SKM-1 treated with dmso at 0.1 percent for 144 hours (cell line): ENCODE measurements at regions not wholly inside any gene's neighbourhood (a gene's known extent, or its start where the extent isn't known, plus 50 kb on each side); places are given as distances from the start of the nearest gene placed in this dataset.
"Not testable (repeated sequence)": the region's sequence is repeated elsewhere in the genome, so short reads cannot be mapped to it uniquely, and the experiment has no call there.

ENCODE experiments used
- DNase-seq: peaks from one replicate; lab custom pipeline; 2025; ENCODE audit not compliant: unreplicated experiment; lab: John Stamatoyannopoulos, UW

DNA sequence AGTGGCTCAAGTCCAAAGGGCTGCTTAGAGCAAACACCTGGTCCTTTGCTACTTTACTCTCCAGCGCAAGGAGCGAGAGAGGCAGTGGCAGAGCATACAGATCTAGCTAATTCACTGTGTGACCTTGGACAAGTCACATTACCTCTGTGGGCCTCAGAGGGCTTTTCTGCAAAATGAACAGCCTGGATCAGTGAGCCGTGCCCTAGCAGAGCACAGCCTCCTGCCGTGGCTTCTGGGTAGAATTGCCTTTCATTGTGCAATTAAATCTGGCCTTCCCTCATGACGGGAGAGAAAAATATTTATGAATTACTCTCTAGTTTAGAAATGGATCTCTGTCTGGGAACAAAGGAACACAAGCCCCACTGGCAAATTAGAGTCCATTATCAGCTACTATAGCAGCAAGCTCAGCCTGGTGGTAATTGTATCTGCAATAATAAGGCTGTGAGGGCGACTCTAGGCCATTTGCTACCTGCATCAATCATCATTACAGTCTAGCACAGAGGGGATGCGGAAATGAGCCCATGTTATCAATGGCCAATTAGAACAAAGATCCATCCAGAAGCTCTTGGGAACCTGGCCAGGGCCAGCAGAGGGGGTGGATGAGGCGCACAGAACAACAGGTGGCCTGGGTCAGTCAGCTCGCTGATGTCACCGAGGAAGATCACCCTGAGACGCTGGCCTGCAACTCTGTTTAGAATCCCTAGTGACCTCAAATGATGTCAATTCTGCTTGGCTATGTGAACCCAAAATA is 114.2 kb upstream of the LY86 start:
- DNase-seq, result no peak

DNA sequence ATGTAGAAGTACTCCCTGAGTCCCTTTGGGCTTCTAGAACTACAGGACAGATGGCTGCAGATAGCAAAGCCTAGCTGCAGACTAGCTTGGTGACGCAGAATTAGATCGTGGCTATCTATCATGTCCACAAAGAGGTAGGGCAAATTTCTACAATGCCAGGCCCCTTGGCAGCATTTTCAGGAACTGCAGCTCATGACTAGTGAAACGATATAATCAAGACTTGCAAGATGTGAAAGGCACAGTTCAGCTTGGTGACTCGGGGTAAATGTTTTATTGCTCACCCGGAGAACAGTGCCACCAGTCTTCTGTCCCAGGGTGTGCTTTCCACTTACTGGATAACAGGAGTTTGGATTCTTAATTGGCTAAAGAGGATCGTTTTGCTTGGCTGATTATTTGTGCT is 108.7 kb upstream of the LY86 start:
- no peak for DNase-seq

DNA sequence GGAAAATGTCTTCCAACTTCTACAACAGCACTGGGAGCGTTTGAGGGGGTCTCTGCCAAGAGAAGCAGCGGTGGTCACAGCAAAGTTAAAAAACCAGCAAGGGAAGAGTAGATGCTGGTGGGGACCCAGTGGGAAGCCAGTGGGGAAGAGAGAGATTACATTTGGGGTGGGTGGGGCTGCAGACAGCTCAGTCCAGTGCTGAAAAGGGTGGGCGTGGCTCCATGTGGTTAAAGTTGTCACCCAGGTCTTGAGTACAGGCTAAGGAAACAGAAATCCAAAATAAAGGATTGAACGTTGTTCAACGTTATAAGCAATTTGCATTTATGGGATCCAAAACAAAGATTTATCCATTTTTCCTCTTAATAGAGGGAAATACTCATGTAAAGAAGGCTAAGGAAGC is 106.3 kb upstream of the LY86 start:
- DNase-seq, result no peak

DNA sequence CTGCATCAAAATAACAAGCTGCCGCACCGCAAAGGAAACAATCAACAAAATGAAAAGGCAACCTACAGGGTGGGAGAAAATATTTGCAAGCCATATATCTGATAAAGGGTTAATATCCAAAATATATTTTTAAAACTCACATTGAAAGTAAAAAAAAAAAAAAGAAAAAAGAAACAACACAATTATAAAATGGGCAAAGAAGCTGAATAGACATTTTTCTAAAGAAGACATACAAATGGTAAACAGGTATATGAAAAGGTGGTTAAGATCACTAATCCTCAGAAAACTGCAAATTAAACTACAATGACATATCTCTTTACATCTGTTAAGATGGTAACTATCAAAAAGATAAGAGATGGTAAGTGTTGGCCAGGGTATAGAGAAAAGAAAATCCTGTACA is 105.4 kb upstream of the LY86 start:
- DNase-seq, result no peak

DNA sequence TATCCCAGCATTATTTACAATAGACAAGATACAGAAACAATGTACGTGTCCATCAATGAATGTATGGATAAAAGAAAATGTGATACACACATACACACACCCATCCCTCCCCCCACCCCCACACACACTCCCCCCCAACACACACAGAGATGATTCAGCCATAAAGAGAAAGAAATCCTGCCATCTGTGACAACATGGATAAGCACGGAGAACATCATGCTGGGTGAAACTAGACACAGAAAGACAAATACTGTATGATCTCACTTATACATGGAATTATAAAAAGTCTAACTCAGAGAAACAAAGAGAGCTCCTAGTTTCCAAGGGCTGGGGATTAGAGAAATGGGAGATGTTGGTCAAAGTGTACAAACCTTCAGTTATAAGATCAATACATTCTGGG is 104.8 kb upstream of the LY86 start:
- no peak for DNase-seq

DNA sequence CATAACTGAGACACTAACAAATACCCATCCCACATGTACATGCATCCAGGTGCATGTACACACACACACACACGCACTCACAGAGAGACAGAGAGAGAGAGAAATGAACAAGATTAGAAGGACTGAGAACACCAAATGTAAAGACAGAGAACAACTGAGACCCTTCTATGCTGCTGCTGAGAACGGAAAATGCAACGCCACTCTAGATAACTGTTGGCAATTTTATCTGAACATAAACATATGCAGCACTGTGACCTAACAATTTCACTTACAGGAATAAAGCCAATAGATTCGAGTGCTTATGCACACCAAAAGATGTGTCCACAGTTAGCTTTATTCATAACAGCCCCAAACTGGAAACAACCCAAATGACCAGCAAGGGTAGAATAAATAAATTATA is 103.8 kb upstream of the LY86 start:
- DNase-seq, result no peak

DNA sequence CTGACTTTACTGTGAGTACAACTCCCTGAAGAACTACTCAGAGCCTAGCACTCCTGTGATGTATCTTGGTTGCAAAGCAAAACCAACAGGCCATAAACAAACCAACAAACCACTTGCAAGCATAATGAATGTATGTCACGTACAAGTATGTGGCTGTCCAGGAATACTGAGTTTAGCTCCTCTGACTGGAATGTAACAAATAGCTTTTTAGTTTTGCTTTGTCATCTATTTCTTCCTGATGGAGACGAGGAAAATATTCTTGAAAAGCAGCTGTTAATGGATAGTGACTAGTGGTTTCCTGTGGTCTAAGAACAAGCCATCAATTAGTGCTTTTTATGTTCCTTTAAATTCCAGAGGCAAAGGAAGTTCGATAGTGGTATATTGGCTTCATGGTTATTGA is 101.9 kb upstream of the LY86 start:
- DNase-seq, result no peak

DNA sequence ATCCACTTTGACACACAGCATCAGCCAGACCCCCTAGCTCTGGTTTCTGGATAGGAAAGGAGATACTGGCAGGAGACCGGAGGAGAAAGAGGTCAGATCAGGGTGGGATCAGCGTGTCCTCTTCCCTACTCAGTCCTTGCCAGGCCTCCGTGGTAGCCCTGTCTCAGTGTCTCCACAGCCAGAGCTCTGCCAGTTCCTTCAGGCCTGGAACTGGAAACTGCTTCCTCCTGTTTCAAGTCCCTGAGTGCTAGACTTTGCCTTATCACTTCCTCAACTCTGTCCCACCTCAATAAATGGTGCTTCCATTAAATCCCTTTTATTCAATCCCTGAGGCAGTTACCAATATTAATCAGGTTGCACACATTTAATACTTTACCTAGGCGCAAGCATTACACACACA is 96.8 kb upstream of the LY86 start:
- no peak for DNase-seq

DNA sequence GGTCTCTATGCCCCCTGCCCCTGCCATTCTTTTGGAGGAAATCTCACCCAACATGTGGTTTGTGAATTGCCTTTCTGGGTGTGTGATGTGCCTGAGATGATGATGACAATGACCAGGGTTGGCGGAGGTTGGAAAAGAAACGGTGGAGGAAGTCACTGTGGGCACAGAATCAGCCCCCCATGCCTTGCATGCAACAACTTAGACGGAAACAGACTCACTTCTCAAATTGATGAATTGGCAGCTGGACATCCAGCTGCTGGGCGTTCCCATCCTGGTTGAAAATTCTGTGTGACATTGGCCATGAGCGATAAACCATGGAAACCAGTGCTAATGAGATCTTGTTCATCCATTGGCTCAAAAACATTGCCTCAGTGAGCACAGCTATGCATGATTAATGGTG is 95.8 kb upstream of the LY86 start:
- DNase-seq, result no peak

DNA sequence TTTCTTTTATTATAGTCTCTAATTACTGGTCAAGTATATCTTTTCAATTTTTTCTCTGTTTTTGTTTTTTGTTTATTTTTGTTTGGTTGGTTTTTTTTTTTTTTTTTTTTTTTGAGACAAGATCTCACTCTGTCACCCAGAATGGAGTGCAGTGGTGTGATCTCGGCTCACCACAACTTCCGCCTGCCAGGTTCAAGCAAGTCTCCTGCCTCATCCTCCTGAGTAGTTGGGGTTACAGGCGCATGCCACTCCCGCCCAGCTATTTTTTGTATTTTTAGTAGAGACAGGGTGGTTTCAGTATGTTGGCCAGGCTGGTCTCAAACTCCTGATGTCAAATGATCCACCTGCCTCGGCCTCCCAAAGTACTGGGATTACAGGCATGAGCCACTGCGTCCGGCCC is 94.4 kb upstream of the LY86 start:
- not testable (repeated sequence) for DNase-seq

DNA sequence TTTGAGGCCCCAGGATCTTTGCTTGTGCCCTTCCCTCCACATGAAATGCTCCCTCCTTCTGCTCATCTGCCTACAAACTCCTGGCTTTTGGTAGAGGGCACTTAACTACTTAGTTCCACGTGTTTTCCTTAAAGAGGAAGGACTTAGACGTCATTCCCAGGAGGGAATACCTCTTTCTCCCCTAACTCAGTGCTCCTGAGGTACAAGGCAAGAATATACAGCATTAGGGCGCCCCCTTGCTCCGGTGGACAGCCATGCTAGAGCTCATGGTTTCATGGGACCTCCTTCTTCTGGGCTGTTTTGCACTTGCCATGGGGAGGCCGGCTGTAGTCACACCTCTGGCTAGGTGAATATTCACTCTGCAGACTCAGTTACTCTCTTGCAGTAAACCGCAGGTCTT is 93.8 kb upstream of the LY86 start:
- DNase-seq, result peak; percentile 38

DNA sequence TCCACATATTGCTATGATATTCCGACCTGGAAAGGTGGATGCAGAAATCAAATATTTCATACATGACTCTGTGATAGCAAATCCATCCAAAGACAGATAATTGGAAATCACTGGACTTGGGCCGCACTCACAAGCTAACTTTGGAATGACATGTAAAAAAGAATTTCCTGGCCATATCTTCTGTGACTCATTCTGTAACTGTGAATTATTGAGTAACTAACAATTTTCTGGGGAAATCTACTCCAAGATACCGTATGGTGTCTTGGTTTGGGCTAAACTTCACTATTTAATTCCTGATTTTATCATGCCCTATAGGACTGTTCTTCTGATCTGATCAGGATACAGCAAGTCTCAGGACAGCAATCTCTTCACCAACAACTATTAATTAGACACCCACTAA is 92.7 kb upstream of the LY86 start:
- DNase-seq, result no peak

DNA sequence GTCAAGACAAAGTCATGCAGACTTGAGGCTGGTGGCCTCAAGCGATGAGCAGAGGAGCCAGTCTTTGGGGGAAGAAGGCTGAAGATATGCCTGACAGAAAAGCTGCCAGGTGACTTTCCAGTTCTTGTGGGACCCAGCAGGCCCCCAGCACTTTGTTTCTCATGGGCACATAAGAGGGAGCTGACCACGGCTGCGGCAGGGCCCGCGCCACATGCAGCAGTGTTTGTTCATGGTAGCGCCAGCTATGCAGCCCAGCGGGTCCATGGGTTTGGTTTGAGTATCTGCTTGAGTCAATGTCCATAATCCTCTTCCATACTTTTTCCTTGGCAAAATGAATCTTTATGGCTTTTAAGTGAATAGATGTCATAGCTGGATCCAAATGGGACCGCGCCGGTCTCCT is 91.0 kb upstream of the LY86 start:
- DNase-seq, result no peak

DNA sequence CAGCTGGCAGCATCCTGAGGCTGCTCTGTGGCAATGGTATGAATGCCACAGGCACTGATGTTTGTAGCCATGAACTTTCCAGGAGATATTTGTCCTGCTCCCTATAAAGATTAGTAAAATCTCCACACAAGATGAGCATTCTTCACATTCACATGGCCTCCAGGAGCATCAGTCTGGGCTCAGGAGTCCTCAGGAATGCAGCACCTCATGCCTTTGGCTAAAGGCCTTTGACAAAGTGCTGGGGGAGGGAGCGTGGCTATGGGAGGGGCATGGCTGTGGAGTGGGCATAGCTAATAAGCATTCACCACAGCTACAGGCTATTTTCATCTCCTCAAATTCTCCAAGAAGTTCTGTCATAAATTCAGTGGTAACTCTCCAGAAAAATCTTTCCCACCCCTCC is 90.5 kb upstream of the LY86 start:
- DNase-seq, result no peak

DNA sequence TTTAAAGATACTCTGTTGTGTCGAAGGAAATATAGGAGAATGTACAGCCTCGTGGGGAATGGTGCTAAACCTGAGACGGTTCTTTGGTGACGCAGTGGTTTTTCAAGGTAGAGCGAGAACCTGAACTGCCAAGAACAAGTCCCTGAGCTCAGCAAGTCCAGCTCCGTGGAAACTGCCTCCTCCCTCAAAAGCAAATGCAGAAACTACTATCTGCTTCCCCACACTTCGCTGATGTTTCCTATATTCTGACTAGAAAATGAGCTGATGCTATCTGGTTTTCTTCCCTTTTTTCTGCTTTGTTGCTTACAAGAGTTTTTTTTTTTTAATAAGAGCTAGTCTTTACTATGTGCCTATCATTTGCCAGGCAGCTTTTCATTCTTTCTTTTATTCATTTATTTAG is 85.3 kb upstream of the LY86 start:
- DNase-seq, result no peak

DNA sequence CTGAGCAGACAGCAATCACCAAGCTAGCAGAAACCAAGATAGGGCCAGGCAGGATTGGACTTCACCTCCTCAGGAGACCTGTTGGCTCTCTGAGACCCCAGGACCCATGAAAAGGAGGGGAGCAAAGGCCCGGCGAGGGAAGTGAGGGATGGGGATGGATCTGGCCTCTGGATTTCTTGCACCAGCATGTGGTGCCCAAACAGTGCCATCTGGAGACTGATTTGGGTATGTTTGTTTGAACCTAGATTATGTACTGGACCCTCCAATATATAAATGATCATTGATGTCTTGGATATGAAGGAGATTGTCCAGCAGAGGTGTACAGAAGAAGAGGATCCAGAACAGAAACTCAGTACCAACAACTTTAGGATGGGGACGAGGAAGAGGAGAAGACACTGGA is 83.4 kb upstream of the LY86 start:
- DNase-seq, result no peak

DNA sequence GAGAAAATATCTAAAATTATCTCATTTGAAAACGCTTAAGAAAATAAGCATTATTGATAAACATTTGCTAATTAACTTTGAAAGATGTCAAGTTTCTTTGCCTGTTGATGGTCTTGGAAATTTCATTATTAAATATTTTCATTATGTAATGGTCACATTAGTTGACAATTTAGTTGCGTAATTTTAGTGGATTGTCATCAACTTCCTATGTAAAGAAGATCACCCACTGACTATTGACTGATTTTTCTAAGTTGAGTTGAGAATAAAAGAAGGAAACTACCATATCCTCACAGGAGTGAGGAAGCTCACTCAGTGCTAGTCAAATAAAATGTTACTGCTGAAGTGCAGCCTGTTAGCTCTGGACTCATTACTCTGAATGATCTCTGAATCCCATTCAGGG is 79.9 kb upstream of the LY86 start:
- no peak for DNase-seq

DNA sequence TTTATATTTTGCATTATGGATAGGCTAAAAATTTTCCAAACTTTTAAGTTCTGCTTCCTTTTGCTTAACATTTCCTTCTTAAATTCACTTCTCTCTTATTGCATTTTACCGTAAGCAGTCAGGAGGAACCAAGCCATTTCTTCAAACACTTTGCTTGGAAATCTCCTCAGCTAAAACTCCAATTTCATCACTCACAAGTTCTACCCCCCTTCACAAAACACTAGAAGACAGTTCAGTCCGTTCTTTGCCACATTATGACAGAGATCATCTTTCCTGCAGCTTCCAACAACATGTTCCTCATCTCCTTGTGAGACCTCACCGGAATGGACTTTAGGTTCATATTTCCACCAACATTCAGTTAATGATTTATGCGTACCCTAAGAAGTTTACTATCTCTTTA is 79.2 kb upstream of the LY86 start:
- no peak for DNase-seq

DNA sequence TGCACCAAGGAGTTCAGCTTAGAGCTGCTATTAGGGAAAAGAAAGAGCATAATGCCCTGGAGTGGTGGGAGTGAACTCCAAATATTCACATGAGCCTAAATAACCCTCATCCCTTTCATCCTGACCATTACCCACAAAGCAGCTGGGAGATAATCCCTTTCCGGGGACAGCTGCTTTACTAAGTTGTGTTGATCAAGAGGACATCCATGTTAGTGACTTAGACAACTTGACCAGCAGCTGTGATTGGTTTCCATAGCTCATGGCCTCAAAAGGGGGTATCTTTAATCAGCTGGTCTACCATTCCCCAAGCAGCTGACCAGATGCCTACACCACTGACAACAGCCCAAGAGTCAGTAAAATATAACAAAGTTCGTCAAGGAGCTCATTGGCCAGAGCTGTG is 75.8 kb upstream of the LY86 start:
- DNase-seq, result no peak

DNA sequence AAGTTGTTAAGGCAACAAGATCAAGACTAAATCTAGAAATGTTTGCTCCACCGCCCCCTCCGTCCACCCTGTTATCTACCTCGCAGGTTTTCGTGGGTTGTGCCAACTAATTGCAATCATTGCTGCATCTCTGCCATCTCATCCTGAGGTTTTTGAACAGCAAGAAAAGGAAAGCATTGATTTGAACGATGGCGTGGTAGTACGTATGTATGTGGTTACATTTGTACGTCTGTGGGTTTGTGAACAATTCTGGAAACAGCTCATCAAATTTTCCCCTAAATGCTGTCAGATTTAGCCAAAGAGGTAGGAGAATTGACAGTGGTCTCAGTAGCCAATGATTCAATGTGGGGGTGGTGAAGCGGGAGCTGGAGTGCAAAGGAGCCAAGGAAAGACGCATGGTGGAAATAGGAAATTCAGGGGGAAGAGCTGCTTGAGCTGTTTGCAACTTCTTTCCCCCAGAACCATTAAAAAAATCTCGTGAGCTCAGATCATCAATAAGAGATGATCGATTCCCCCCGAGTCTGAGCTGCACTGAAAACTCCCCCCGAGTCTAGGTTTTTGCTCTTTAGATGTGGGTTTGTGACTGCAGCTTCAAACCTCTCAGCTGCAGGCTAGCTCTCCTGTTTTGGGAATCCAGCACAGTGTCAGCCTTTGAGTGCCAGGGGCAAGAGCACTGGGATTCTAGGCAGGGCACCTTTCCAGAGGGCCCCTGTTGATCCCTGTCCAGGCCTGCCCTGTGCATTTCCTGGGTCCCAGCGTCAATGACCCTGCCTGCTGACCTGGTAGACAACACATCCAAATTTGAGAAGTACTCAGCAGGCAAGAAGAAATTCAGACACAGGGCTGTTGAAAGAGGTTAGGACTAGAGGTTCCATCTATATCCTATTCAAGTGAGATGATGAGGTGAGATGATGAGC is 72.6 kb upstream of the LY86 start:
- no peak for DNase-seq

DNA sequence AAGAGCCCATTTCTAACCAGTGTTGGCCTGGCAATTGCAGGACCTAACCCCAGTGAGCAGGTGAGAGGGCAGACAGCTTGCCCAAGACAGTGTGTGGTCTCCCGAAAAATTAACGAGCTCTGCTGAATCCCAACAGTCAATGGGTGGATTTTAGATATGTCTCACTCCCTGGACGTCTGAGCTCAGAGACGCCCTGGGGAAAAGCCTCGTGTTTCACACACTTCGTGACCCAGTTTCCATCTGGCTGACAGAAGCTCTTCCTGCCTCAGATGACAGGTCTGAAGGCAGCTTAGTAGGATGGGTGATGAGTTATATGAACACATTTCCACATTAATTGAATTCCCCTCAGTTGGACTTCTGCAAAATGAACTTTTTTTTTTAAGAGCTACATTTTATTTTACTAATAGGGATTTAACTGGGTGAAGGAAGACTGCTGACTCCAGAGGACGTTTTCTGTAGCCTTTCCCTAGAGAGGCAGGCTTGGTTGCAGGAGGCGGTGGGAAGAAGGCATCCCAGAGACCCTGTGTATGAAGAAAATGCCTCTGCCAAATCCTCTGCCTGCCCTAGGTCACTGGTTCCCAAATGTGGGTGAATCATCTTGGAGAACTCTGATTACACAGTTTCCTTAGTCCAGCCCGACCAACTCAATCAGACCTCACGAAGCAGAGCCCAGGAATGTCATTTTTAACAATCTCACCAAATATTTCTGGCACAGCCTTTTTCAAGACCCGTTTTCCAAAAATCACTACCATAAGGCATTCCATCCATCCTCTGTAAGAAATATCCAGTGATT is 71.7 kb upstream of the LY86 start:
- no peak for DNase-seq
